Activated CD4-positive, alpha-beta T cell treated with anti-CD3 and anti-CD28 coated beads, Interleukin-2, amount 50 U/mL, for 16 hours (primary cell): ENCODE measurements at regions not wholly inside any gene's neighbourhood (a gene's known extent, or its start where the extent isn't known, plus 50 kb on each side); places are given as distances from the start of the nearest gene placed in this dataset.

ENCODE experiments used
- DNase-seq: peaks from one replicate; pipeline ENCODE4 v3.0.0-alpha.2; 2020

DNA sequence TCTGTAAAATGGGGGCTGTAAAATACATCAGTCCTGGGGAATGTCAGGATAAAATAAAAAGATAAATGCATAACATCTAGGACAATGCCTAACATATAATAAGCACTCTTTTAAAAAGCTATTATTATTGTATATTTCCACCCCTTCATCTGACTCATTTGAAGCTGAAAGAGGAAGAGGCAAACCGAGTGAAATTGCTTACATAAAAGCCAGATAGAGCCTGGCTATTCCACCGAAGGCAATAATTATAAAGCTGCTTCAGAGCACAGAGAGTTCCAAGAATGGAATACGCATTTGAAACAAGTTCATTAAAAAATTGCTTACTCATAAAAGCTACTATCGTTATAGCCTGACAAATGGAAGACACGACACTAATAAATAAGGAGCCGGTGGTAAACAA lies 186.1 kb upstream of the CAMK1G start:
- DNase-seq = no peak

DNA sequence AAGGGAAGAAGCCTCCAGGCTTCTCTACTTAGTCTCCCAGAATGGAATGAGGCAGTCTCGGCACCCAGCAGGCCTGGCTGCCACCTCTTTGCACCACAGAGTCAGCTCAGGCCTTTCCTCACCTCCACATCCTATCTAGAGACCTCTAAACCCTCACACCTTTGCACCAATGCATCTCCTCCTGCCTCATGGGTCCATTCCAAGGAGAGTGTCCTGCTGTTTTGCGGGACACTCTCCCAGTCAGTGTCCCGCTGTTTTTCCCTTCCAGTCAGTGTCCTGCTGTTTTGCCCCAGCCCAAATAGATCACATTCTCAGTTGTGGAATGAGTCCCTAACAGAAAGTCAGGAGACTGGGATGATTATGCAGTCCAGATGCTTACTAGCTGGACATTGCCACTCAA lies 185.6 kb upstream of the CAMK1G start:
- no peak for DNase-seq

DNA sequence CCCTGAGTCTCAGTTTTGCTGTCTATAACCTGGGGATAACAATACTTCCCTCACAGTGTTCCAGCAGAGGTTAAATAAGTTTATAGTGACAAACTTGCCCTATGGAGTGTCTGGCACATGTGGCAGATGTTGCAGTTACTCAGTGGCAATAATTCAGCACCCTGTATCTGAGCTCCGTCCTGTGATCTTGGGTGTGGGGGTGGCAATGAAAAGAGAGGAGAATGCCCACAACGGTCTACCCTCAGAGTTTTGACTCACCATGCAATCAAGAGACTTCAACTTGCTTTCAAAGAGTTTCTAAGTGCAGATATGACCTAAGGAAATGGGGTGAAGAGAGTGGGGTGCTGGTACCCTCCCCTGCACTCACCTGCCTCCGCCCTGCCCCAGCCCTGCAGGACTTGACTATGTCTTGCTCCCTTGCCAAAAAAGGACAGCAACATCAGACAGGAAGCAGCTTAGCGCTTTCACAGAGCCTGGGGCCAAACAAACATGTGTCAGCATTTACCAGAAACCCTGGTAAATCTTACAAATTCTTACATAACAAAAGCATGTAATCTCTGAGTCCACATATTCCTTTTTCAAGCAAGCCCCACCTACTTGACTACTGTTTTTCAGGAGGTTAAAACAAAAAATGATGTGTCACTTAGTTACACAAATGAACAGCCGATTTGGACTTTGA lies 185.1 kb upstream of the CAMK1G start:
- peak; percentile 25 for DNase-seq

DNA sequence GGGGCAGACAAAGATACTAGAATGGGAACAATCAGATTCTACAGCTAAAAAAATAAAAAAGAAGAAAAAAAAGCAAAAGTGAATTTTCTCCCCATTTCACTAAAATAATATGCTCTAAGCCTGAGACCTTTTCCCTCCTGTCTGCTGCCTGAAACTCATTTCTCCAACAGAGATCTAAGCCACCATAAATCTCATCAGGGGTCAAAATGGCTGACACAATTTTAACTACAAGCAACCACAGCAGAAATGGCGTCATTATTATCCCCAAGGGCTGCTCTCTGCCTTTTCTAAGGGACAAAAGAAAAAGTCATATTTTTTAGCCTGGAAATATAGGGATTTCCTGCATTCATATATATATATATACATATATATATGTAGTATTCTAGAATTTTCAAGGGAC lies 183.7 kb upstream of the CAMK1G start:
- no peak for DNase-seq

DNA sequence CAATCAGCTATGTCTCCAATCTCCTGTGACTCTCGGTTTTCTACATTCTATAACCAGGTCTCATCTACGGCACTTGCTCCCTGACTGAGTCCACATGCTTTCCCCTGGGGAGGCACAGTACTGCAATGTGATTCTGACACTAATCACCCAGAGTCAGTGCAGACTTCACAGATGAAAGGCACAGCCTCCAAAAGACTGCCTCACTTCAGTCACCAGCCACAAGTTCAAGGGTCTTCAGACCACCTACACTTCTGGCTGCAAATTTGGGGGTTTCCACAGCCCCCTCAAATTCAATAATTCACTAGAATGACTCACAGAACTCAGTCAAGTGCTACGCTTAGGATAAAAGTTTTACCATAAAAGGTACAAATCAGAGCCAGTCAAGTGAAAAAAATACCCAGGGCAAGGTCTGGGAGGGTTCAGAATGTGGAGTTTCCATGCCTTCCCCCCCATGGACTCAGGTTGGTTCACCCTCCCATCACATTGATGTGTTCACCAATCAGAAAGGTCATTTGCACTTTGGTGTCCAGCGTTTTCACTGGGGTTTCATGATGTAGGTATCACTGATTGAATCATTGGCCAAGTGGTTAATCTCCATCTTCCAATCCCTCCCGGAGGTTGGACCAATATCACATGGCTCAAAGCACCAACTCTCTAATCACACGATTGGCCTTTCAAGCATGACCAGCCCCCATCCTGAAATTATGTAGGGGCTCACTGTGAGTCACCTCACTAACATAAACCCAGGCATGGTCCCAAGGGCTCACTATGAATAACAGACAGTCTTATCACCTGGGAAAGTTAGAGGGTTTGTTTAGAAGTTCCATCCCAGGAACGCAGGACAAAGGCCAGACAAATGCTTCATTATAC lies 182.9 kb upstream of the CAMK1G start:
- DNase-seq = no peak

DNA sequence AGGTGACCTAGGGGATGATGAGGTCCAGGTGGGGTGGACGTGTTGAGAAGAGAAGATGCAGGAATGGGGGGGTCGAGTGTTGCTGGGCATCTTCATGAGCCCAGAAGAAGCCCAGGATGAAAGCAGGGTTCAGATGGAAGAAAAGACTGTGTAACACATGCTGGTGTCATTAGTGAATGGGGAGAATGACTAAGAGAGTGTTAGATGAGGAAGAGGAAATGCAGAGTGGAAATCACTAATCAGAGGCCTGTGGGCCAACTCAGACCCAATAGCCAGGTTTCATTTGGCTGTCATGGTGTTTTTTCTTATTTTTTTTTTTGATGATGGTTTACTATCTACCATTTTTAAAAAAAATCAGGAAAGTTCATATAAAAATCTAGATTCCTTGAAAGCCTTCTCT lies 180.8 kb upstream of the CAMK1G start:
- DNase-seq = peak; percentile 7

DNA sequence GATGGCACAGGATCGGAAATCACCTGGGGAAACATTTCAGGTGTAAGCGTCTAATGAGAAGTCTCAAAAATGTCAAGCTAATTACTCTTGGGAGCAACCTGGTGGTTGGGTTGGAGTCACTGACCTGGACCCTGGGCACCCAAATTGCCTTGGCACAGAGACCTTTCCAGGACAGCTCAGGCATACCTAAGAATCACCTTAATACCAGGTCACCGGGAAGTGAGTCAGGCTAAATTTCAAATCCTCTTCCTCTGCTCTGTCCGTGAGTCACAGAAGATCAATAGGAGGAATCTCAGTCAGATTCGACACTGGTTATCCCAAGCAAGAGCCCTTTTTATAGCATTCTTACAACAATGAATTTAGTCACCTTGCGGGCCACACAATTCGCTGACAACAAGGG lies 179.6 kb upstream of the CAMK1G start:
- no peak for DNase-seq

DNA sequence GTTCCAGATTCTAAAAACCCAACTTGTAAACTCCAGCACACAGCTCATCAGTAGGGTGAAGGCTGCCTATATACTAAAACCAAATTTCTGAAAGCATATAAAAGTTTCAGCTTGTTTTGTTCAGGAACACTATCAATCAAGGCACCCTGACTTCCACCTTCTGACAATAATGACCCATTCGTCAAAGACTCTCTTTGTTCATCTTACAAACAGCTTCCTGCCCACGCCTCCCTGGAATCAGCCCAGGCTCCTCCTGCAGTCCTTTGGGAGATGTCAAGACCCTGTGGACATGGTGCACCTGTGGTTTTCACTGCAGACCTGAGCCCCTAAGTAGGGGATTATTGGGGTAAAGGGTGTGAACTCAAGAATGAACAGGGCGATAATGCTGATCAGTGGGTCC lies 178.9 kb upstream of the CAMK1G start:
- no peak for DNase-seq

DNA sequence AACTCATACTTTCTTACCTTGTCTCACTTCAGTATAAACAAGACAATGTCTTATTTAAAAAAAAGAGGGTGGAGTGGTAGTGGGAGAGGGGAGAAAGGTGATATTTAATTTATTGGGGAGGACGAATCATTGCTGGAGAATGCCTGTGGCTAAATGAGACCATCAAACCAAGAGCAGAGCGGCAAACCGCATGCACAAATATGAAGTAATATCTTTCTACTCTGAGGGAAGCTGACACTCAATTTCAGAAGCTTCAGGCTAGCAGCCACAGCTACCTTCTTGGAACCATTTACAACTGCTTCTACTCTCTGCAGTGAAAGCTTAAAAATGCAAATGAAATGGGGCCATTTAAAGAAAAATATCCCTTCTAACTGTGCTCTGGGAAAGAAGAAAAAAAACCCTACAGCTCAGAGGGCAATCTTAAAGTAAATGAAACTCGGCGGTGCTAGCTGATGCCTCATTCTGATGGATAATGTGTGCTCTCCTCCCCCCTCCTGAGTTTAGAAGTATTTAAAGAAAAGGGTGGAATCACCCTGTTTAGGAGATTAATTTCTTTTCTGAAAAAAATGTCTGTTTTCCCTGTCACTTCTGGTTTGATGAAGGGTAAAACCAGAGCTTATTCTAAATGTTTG lies 178.2 kb upstream of the CAMK1G start:
- peak; percentile 45 for DNase-seq

DNA sequence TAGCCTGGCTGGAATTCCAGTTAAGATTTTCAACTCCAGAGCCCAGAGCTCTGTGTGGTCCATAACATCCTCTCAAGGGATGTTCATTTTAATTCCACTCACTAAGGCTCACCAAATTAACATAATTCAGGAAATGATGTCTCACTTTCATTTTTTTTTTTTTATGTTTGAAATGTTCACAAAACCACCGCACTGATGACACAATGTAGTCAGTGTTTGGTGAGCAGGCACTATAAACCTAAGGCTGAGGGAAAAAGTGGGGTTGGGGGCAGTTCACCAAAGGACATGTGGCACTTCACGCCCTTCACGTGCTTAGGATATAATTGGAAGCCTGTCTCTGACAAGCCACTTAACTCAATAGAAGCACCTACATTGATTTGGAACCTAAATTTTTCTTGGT lies 177.3 kb upstream of the CAMK1G start:
- DNase-seq = no peak

DNA sequence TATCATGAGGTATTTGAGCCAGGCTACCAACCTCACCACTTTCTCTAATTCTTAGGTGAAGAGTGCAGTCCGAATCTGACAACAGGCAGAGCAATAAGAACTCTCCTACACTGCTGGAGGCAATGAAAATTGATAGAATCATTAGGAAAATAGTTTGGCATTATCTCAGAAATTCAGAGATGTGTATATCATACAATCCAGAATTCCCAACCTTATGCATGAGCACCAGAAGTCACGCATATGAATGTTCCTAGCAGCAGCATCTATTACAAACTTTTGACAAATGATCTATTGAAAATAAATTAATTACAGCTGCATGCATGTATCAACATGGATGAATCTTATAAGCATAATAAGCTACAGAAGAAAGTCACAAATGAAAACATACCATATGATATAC lies 176.9 kb upstream of the CAMK1G start:
- DNase-seq = no peak

DNA sequence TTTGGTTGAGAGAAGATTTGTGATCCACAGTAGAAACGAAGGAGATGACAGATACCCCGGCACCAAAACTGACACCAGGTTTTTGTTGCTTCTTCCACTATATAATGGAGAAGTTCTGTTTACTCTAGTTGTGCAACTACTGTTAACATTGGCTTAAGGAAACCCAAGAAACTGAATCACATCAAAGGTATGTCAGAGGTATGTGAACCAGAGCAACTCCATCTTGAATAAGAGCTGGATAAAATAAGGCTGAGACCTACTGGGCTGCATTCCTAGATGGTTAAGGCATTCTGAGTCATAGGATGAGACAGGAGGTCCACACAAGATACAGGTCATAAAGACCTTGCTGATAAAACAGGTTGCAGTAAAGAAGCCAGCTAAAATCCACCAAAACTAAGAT lies 173.7 kb upstream of the CAMK1G start:
- no peak for DNase-seq

DNA sequence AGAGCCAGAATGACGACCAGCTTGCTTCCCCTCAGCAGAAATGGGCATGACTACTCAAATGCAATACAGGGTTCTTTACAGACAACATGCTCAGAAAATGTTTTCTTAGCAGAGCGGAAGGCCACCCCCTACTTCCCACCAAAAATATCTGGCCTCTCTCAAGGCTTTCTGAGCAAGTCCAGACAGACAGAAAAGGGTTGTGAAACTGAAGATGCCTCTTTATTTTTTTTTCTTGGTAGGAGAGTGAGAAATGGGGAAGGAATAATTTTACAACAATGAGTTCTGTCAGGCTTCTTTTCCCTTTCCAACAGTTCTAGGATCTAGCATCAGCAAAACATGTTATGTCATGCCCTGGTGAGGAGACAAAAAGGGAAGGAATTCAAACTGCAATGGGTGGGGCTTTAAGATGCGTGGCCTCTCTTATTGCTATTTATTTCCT lies 172.0 kb upstream of the CAMK1G start:
- DNase-seq = no peak

DNA sequence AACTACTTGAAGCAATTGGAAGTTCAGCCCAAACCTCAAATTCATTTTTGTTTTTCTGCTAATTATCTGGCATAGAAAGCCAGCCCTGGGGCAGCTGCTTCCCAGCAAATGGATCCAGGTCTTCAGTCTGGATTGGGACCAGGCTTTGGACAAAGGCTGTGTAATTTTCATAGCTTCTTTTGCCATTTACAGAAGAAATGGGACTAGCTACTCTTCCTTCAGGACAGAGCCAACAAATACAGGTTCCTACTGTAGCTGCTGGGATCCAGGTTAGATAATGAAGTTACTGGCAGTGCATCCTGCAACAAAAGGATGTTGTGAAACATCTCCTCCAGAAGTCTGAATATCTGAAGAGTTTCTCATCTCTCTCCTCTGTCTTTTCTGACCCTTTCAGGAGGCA lies 171.5 kb upstream of the CAMK1G start:
- no peak for DNase-seq

DNA sequence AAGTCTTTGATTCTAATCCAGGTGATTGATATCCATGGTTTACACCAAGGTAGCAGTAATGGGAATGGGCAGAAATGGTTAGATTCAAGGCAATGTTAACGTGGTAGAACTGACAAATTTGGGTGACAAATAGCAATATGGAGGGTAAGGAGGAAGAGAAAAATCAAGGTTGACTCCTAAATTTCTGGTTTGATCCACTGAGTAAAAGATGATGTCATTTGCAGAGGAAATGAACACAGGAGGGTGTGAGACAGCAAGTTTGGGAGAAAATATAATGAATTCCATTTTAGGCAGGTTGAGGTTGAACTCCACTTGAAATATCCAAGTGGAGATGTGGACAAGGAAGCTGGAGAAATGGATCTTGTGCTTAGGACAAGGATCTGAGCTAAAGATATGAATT lies 170.9 kb upstream of the CAMK1G start:
- DNase-seq = no peak

DNA sequence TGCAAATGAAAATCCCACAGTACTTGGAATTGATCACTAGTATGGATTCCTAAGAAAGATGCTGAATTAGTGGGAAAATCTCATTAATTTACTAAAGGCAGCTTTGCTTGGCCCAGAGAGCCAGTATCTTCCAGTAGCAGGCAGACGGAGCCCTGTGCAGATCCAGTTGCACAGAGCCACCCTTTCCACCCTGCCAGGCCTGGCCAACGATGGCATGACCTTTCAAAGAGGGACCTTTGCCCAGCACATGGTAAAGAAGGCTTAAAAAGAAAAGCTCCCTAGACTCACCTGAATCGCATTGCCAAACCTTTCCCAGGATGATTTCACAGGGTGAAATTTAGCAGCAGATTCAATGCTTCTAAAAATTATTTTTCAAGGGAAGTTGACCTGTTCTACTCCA lies 170.5 kb upstream of the CAMK1G start:
- DNase-seq = no peak

DNA sequence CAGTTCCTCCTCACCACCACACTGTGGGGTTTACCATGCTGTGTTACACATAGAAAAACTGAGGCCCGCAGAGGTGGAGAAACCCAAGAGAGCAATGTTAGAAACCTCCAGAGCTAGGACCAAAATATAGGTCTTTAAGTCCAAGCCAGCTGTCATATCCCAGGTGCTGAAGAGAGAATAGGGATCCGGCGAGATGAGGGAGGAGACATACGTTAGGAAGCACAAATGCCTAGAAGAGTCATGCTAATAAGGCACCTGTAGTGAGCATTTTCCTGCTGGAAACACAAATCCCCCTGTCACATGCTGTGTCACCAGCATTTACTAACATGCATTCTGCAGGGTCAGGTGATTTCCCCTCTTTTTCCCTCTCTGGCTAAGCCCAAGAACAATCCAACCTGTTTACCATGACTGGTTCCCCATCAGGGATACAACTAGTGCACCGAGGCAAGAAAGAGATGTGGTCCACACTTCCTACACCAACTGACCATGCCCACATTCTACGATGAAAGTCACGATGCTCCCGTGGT lies 168.6 kb upstream of the CAMK1G start:
- no peak for DNase-seq

DNA sequence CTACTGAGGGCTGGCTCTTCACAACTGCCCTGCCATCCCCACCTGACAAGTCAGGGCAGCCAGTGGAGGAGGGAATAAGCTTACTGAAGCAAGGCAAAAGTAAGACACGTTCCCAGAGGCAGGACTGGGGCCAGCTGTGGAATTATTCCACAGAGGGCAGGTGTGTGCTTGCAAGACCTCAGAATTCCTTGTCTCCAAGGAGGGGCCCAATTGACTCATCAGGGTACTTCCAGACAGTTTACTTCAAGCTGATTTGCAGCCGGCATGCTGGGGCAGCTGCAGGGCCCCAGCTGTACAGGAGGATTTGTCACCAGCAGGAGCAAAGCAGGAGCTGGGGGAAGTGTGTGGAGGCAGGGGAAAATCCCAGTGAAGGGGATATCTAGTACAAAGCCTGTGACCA lies 167.5 kb upstream of the CAMK1G start:
- DNase-seq = no peak

DNA sequence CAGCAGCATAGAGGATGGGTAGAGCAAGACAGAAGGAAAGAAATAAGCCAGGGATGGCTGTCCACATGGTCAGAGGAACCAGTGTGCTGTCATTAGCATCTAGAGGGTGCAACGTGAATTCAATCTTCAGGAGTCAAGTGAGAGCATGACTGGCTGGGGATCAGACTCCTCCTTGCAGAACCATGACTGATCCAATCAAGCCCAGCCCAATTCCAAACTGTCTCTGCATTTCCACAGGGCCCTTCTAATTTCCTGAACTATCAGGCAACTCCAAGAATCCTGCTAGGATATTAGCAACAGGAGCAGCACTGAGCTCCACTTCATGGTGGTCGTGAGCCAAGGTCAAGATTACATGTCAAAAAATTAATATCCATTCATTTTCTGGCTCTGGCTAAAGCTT lies 166.8 kb upstream of the CAMK1G start:
- no peak for DNase-seq

DNA sequence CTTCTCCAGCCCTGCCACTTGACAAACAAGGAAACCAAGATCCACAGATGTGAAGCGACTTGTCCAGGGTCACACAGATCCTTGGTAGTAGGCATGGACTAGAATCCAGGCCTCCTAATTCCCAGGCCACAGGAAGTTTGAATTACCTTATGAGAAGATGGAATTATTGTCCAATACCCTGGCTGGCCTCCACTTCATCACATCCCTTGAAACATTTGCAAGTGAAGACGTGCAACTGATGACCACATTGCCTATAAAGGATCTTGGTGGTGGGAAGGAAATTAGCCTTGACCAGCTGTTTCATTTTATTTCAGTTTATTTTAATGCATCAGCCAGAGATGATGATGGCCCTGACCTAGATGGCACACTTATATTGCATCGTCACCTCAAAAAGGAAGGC lies 165.8 kb upstream of the CAMK1G start:
- DNase-seq = no peak

DNA sequence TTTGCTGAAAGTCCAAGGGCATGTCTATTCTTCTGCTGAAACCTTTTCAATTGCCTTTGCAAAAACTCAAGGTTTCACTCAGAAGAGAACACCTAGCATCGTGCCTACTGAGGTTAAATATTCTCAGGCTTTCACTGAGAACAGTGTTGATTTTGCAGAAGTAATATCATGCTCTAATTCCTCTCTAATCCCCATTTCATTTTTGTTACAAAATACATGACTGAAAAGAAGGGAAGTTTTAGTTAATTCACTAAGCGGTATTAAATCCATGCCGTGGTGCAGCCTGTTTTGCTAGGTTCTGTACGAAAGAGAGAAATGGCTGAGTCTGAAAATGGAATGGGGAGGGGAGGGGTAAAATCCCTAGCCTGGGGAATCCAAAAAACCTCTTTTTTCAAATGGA lies 163.2 kb upstream of the CAMK1G start:
- no peak for DNase-seq

DNA sequence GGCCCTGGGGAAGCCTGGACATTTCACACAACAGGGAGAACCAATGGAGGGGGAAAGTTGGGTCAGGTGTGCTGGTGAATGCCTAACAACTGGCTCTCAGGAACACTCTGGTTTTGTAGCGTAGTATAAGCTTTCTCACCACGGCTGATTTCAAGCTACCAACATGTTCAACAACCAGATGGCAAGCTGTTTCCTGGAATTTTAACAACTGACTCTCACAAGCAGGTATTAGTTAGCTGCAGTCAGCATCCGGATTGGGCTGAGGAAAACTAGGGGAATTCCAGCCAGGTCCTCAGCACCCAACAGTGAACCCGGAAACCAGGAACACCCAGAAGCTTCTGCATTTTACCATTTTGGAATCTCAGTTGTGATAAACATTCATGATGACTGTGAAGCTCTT lies 162.3 kb upstream of the CAMK1G start:
- no peak for DNase-seq

DNA sequence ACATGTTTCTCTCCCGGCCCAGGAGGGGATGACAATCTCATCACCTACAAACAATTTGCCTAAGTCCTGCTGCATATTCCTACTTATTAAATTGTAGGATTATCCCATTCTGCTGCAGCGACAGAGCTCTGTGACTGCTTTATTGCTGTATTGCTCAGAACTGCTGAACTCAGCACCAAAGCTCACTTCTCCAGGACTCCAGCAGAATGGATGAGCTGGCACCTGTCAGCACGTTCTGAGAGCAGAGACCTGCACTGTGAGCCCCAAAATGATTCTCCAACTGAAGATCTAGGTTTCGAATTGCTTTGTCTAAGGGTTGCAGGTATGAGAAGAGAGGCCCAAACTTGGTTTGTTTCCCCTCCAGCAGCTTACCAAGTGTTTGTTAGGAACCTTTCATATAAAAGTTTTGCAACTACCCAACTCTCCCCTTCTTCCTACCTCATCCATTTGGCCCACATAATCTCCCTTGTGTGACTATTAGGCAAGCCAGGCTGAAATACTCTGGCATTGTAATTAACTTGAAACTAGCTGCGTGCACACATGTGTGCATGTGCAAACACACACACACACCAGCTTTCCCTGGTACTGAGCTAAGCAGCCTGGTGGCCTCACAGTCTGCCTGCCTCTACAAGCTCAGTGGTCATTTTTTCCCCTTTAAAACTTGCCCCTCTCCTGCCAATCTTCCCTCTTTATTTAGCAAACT lies 161.4 kb upstream of the CAMK1G start:
- DNase-seq = no peak
